ENCODE measurements at regions not wholly inside any gene's neighbourhood (a gene's known extent, or its start where the extent isn't known, plus 50 kb on each side); places are given as distances from the start of the nearest gene placed in this dataset.

DNA sequence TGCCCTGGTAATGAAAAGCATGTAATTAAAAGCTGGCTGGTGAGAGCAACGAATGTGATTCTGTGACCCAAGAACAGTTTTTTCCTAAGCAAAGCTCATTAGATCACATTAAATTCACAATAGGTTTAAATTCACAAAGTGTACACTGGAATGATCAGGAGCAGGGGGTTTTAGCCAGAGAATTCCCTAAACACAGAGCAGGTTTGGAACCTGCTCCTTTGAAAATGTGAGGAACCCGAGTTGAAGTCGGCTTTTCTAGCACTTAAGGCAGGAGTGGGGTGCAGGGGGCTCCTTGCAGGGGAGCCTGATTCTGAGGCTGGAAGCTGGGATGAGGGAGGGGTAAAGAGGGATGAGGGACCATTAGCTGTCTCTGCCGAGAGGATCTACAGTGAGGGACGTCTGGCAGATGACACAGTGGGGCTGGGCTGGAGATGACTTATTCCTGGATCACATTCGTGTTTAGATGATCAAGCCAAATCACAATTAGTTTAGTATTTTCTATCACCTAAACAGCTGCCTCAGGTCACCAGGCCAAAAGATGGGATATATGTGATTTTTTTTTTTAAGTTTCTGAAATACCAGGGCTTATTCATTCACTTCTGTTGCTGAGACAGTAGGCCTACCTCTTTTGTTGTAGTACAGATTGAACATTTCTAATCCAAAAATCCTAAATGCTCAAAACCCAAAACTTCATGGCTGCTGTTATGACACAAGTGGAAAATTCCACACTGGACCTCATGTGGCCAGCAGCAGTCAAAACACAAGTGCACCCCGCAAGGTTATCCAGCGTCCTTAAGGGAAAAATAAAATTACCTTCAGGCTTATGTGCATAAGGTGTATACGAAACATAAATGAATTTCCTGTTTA is 93.1 kb upstream of the HIVEP1 start:
- POLR2A ChIA-PET: no interaction called here
- CTCF ChIA-PET (ENCODE audit: unreplicated experiment): no interaction called here
- intact Hi-C loops (cut with micrococcal nuclease; ENCODE audit: unreplicated experiment): no loop called here

DNA sequence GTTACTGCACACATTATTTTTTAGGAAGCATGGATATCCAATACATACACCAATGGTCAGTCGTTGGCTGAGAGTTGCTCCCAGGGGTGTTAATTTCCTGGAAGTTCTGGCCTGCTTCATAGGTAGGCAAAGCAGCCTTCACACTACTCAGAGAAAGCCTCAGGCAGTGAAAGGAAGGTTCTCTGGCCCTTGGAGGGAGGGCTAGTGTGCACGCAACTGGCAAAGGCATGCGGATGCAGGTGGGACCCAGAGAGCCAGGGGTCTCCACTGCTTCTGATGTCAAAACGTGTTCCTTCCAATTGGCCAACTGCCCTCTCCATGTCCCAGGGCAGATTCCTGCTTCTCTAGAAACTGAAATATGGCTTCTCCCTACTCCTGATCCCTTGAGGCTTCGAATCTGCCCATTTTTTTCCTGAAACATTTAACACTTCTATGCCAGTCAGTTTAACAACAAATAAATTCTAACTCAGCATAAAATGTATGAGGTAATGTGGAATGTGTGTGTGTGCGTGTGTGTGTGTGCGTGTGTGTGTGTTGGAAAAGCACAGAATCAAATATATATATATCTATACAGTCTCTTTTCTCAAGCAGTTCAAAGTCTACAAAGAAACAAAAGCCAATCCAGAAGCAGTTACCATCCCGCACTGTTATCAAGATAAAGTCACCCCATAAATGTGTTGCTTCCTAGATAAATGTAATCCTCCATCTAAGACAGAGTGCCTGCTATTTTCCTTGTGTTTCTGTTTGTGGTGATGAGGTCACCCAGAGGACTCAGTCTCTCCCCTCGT is 94.0 kb upstream of the HIVEP1 start:
- intact Hi-C loops (cut with micrococcal nuclease; ENCODE audit: unreplicated experiment): no loop called here
- TF ChIP-seq, protein P1, sequence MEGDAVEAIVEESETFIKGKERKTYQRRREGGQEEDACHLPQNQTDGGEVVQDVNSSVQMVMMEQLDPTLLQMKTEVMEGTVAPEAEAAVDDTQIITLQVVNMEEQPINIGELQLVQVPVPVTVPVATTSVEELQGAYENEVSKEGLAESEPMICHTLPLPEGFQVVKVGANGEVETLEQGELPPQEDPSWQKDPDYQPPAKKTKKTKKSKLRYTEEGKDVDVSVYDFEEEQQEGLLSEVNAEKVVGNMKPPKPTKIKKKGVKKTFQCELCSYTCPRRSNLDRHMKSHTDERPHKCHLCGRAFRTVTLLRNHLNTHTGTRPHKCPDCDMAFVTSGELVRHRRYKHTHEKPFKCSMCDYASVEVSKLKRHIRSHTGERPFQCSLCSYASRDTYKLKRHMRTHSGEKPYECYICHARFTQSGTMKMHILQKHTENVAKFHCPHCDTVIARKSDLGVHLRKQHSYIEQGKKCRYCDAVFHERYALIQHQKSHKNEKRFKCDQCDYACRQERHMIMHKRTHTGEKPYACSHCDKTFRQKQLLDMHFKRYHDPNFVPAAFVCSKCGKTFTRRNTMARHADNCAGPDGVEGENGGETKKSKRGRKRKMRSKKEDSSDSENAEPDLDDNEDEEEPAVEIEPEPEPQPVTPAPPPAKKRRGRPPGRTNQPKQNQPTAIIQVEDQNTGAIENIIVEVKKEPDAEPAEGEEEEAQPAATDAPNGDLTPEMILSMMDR (conservative IDR thresholded peaks at IDR 0.05; ENCODE audit: low read length): no peak
- TF ChIP-seq EZH2phosphoT487 (IDR thresholded peaks at IDR 0.05; ENCODE audit: borderline replicate concordance, low read depth, low read length): no peak
- H3K9me2 ChIP-seq (ENCODE audit: insufficient read depth, low read length): no peaks in the 10 kb centered on the region
- H3K9me3 ChIP-seq (ENCODE audit: low read length): no peaks in the 10 kb centered on the region
- no peak for DNase-seq (ENCODE audit: low spot score)
- ChIA-PET CTCF (ENCODE audit: unreplicated experiment) (no interaction called here), POLR2A (no interaction called here)
- H3K27ac ChIP-seq (ENCODE audit: low read depth, low read length, poor library complexity, severe bottlenecking): no peak overlapping the region
- BruUV-seq (replicated peaks): no TSS peak
- H2AFZ ChIP-seq (ENCODE audit: low read length): no peak overlapping the region
- H3K4me3 ChIP-seq (ENCODE audit: low read depth, low read length, poor library complexity, severe bottlenecking): no peak overlapping the region
- no peaks in the 10 kb centered on the region for H3K4me1 ChIP-seq (ENCODE audit: insufficient read depth, low read length, poor library complexity, severe bottlenecking)
- H3K36me3 ChIP-seq (ENCODE audit: insufficient read depth, low read length): no peaks in the 10 kb centered on the region
- H4K20me1 ChIP-seq (ENCODE audit: insufficient read depth, low read length): no peaks in the 10 kb centered on the region
- H3K79me2 ChIP-seq (ENCODE audit: insufficient read depth, low read depth, low read length): no peaks in the 10 kb centered on the region
- H3K4me2 ChIP-seq (ENCODE audit: low read length): no peak overlapping the region

More for the DNA sequence above, 93.1 kb upstream of the HIVEP1 start:
- no peaks in the 10 kb centered on the region for H4K20me1 ChIP-seq (ENCODE audit: insufficient read depth, low read length)
- H3K79me2 ChIP-seq (ENCODE audit: insufficient read depth, low read depth, low read length): no peaks in the 10 kb centered on the region
- H3K9me2 ChIP-seq (ENCODE audit: insufficient read depth, low read length): no peaks in the 10 kb centered on the region
- H3K4me3 ChIP-seq (ENCODE audit: low read depth, low read length, poor library complexity, severe bottlenecking): no peak overlapping the region
- no peak overlapping the region for H3K27ac ChIP-seq (ENCODE audit: low read depth, low read length, poor library complexity, severe bottlenecking)
- DNase-seq (ENCODE audit: low spot score): no peak
- no peak overlapping the region for H2AFZ ChIP-seq (ENCODE audit: low read length)
- TF ChIP-seq EZH2phosphoT487 (IDR thresholded peaks at IDR 0.05; ENCODE audit: borderline replicate concordance, low read depth, low read length): no peak
- TF ChIP-seq, protein P1 (conservative IDR thresholded peaks at IDR 0.05; ENCODE audit: low read length): no peak
- H3K4me2 ChIP-seq (ENCODE audit: low read length): no peak overlapping the region
- no peaks in the 10 kb centered on the region for H3K9me3 ChIP-seq (ENCODE audit: low read length)
- no TSS peak for BruUV-seq (replicated peaks)
- H3K36me3 ChIP-seq (ENCODE audit: insufficient read depth, low read length): no peaks in the 10 kb centered on the region
- H3K4me1 ChIP-seq (ENCODE audit: insufficient read depth, low read length, poor library complexity, severe bottlenecking): no peaks in the 10 kb centered on the region

Data from OCI-LY7 (cell line).